Endothelial cell of umbilical vein (primary cell): ENCODE measurements at regions not wholly inside any gene's neighbourhood (a gene's known extent, or its start where the extent isn't known, plus 50 kb on each side); places are given as distances from the start of the nearest gene placed in this dataset.

Source experiments
- BruUV-seq: library from RNA; stranded (reverse); fragments of 400-500 nt; replicated peaks from 2 replicates; lab custom pipeline; 2021; lab: Mats Ljungman, UMichigan
- CTCF ChIA-PET: fragments of 300-600, 350-600 bp; sonication (Branson Sonifier 250); formaldehyde crosslinking; loops from one replicate; lab custom pipeline; 2021; ENCODE audit warnings: antibody characterized with exemption, inconsistent platforms; lab: Charles Lee
- POLR2A ChIA-PET: fragments of 300-600, 350-600 bp; sonication (Branson Sonifier 250); formaldehyde crosslinking; loops from one replicate; lab custom pipeline; 2021; ENCODE audit warnings: antibody characterized with exemption, inconsistent platforms; lab: Charles Lee
- DNase-seq: peaks from one replicate; pipeline ENCODE4 v3.0.0-alpha.2; 2011; ENCODE audit warnings: low read depth, low spot score
- FAIRE-seq: peaks from 2 replicates; lab custom pipeline; 2011; peaks lifted over from hg19 to GRCh38; lab: Jason Lieb, UNC
- H2AFZ ChIP-seq: 2 replicates; pipeline ENCODE4 v1.6.0; 2012; ENCODE audit warnings: low read depth, low read length, control low read depth, inconsistent platforms
- H3K27ac ChIP-seq: 2 replicates; pipeline ENCODE4 v1.5.1; 2011; ENCODE audit warnings: low read depth, mild to moderate bottlenecking, control low read depth, low read length, moderate library complexity; ENCODE audit not compliant: insufficient read depth
- H3K27me3 ChIP-seq, 2 experiments: 2 replicates each; pipeline versions ENCODE4 v1.6.0 to v1.6.1; 2011; ENCODE audit warnings: low read length in 2 of 2, mixed read lengths in 1 of 2; ENCODE audit not compliant: control insufficient read depth in 2 of 2, insufficient read depth in 2 of 2
- H3K36me3 ChIP-seq, 2 experiments: 2 replicates in 1 of 2; 3 replicates in 1 of 2; pipeline ENCODE4 v1.5.1; 2011; ENCODE audit warnings: low read length in 2 of 2, mild to moderate bottlenecking in 1 of 2, moderate library complexity in 1 of 2; ENCODE audit not compliant: control insufficient read depth in 2 of 2, insufficient read depth in 2 of 2; ENCODE audit errors: extremely low read depth in 1 of 2
- H3K4me1 ChIP-seq: 3 replicates; pipeline ENCODE4 v1.5.1; 2011; ENCODE audit warnings: mild to moderate bottlenecking, low read length; ENCODE audit not compliant: control insufficient read depth, insufficient read depth; ENCODE audit errors: extremely low read depth
- H3K4me2 ChIP-seq: 2 replicates; pipeline ENCODE4 v1.6.1; 2011; ENCODE audit warnings: low read length, control low read depth, mixed read lengths; ENCODE audit not compliant: insufficient read depth
- H3K4me3 ChIP-seq, 3 experiments: fragments of 200-600 bp in 1 of 3; sonication (generic), shearing (Covaris generic) in 1 of 3; replicated peaks in 1 of 3; 2 replicates each; pipeline ENCODE4 v1.5.1; 2011 to 2016; ENCODE audit warnings: control low read depth in 3 of 3, low read length in 3 of 3, mild to moderate bottlenecking in 2 of 3, inconsistent platforms in 1 of 3, low read depth in 1 of 3, moderate library complexity in 1 of 3; ENCODE audit not compliant: insufficient read depth in 1 of 3
- H3K79me2 ChIP-seq: 2 replicates; pipeline ENCODE4 v1.6.0; 2012; ENCODE audit warnings: low read length, inconsistent platforms; ENCODE audit not compliant: control insufficient read depth, insufficient read depth
- H3K9ac ChIP-seq: replicated peaks from 2 replicates; pipeline ENCODE3; 2011; ENCODE audit warnings: low read length, control low read depth; ENCODE audit not compliant: insufficient read depth; ENCODE audit errors: extremely low read depth
- H3K9me1 ChIP-seq: replicated peaks from 3 replicates; pipeline ENCODE4 v1.6.0; 2011; ENCODE audit warnings: mild to moderate bottlenecking, low read length; ENCODE audit not compliant: control insufficient read depth, insufficient read depth; ENCODE audit errors: extremely low read depth
- H3K9me3 ChIP-seq: replicated peaks from 2 replicates; pipeline ENCODE4 v1.5.1; 2012; ENCODE audit warnings: low read length, inconsistent platforms; ENCODE audit not compliant: control insufficient read depth, insufficient read depth
- H4K20me1 ChIP-seq: replicated peaks from 2 replicates; pipeline ENCODE3; 2011; ENCODE audit warnings: mild to moderate bottlenecking, low read length; ENCODE audit not compliant: control insufficient read depth, insufficient read depth; ENCODE audit errors: extremely low read depth
- CTCF ChIP-seq, 2 donors: IDR thresholded peaks; 1 replicate in 1 of 2; 2 replicates in 1 of 2; pipeline ENCODE4 v1.5.1; 2011; ENCODE audit warnings: low read length in 2 of 2, mild to moderate bottlenecking in 2 of 2, moderate library complexity in 2 of 2, control low read depth in 1 of 2, inconsistent platforms in 1 of 2, low read depth in 1 of 2; ENCODE audit not compliant: insufficient read depth in 1 of 2; ENCODE audit errors: extremely low read depth in 1 of 2
- EZH2 ChIP-seq: IDR thresholded peaks from 2 replicates; pipeline ENCODE4 v1.6.1; 2012; ENCODE audit warnings: borderline replicate concordance, low read depth, mild to moderate bottlenecking, moderate library complexity, low read length, inconsistent platforms; ENCODE audit not compliant: severe bottlenecking
- FOS ChIP-seq: IDR thresholded peaks from 2 replicates; pipeline ENCODE4 v1.6.1; 2011; ENCODE audit warnings: mild to moderate bottlenecking, low read length, moderate library complexity, borderline replicate concordance; ENCODE audit not compliant: insufficient read depth
- GATA2 ChIP-seq: IDR thresholded peaks from 2 replicates; pipeline ENCODE4 v1.7.0; 2011; ENCODE audit warnings: low read depth, mild to moderate bottlenecking, moderate library complexity, mixed read lengths, low read length; ENCODE audit not compliant: insufficient read length, insufficient read depth
- JUN ChIP-seq: IDR thresholded peaks from 2 replicates; pipeline ENCODE4 v1.6.1; 2011; ENCODE audit warnings: borderline replicate concordance, low read depth; ENCODE audit not compliant: insufficient read length, insufficient read depth
- MAX ChIP-seq: IDR thresholded peaks from 2 replicates; pipeline ENCODE4 v1.6.1; 2011; ENCODE audit not compliant: insufficient read depth, insufficient read length
- MYC ChIP-seq: IDR thresholded peaks from one replicate; pipeline ENCODE4 v1.6.1; 2011; ENCODE audit warnings: mild to moderate bottlenecking, low read depth, low read length
- POLR2A ChIP-seq: IDR thresholded peaks from 2 replicates; pipeline ENCODE4 v1.6.1; 2012; ENCODE audit warnings: low read depth, mild to moderate bottlenecking, control low read depth, low read length
- POLR2AphosphoS5 ChIP-seq: IDR thresholded peaks from 2 replicates; pipeline ENCODE4 v1.6.1; 2012; ENCODE audit warnings: low read depth, mild to moderate bottlenecking, control low read depth, low read length, moderate library complexity; ENCODE audit not compliant: insufficient read depth
- dilution Hi-C: fragments of 300-500 bp; cut with MboI; formaldehyde crosslinking; loops from one replicate; pipeline ENCODE4 v1.15.0; 2019; ENCODE audit warnings: low sequenced_read_pairs; ENCODE audit not compliant: extremely low pct_ligation_motif_present
- intact Hi-C: fragments of 100-400 bp; cut with micrococcal nuclease; formaldehyde crosslinking; loops from one replicate; pipeline ENCODE4 v1.10.0; 2022

GRCh38 chr12:28855761-28856310 lies 293.2 kb upstream of the FAR2 start:
- H4K20me1 ChIP-seq, result no peaks in the 10 kb centered on the region
- dilution Hi-C loops (no loop called here), intact Hi-C loops (no loop called here)
- TF ChIP-seq MAX (no peak), EZH2 (no peak), GATA2 (no peak), JUN (no peak), MYC (no peak), POLR2AphosphoS5 (no peak), POLR2A (no peak), CTCF (IDR thresholded peaks at IDR 0.05; ENCODE audit: extremely low read depth in 1 of 2, insufficient read depth in 1 of 2, low read depth in 1 of 2, low read length in 2 of 2) (no peak), FOS (no peak)
- no peaks in the 10 kb centered on the region for H3K79me2 ChIP-seq
- H3K27me3 ChIP-seq, result no peaks in the 10 kb centered on the region
- H3K4me2 ChIP-seq, result no peak overlapping the region
- DNase-seq (no peak), FAIRE-seq (no peak)
- H2AFZ ChIP-seq, result no peak overlapping the region
- ChIA-PET POLR2A (no interaction called here), CTCF (interaction anchor here (1.2 to 2.0 kb wide), 2 partner anchors 8 to 16 kb away, joined by 3 to 6 read pairs; no protein-coding TSS in a partner anchor)
- H3K36me3 ChIP-seq, result no peaks in the 10 kb centered on the region
- BruUV-seq, result no TSS peak
- H3K4me3 ChIP-seq, result no peak overlapping the region
- no peak overlapping the region for H3K27ac ChIP-seq
- no peak overlapping the region for H3K9ac ChIP-seq
- no peaks in the 10 kb centered on the region for H3K9me3 ChIP-seq
- H3K9me1 ChIP-seq, result no peaks in the 10 kb centered on the region
- no peaks in the 10 kb centered on the region for H3K4me1 ChIP-seq
